Activated CD4-positive, alpha-beta T cell treated with anti-CD3 and anti-CD28 coated beads for 24 hours (primary cell): ENCODE measurements at regions not wholly inside any gene's neighbourhood (a gene's known extent, or its start where the extent isn't known, plus 50 kb on each side); places are given as distances from the start of the nearest gene placed in this dataset.

ENCODE experiments used
- DNase-seq, 2 donors: peaks; one replicate each; pipeline ENCODE4 v3.0.0-alpha.2; 2020; ENCODE audit warnings: low read depth in 2 of 2

DNA sequence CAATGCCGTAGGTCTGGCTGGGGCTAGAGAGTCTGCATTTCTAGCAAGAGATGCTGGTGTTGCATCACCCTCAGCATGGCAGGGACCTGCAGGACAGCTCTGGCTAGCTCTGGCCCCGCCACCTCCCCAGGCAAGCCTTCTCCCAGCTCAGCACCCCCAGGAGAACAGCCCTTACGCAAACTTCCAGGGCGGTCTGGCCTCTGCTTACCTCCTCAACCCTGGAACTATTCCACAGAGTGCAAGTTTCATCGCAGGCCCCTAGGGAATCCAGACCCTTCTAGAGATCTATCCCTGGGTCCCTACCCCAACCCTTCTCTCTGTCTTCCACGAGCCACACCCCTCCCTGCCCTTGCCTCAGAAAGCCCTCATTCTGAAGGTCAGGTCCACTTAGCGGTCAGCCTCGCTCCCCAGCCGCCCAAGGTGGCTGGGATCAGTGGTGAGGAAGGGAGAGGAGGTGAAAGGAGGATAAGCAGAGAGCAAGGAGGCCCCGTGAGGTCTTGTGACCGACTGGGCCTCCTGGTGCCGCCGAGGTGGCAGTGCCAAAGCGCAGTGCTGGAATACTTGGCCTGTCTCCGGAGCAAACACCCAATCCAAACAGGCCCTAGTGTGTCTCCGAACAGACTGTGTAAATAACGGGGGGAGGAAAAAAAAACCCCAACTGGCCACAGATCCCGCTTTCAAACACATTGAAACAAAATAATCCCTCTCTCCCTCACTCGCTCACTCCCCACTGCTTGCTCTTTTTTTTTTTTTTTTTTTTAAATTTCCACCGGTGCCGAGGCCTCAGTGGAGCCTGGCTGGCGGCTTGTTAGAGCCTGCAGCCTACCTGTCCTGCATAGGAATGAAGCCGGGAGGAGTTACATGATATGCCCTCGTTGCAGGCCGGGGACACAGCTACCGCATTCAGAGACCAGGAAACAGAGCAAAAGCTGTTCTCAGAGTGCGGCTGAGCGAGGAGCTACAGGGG lies 380.9 kb downstream of the SOX9 start:
- DNase-seq, result no peak

DNA sequence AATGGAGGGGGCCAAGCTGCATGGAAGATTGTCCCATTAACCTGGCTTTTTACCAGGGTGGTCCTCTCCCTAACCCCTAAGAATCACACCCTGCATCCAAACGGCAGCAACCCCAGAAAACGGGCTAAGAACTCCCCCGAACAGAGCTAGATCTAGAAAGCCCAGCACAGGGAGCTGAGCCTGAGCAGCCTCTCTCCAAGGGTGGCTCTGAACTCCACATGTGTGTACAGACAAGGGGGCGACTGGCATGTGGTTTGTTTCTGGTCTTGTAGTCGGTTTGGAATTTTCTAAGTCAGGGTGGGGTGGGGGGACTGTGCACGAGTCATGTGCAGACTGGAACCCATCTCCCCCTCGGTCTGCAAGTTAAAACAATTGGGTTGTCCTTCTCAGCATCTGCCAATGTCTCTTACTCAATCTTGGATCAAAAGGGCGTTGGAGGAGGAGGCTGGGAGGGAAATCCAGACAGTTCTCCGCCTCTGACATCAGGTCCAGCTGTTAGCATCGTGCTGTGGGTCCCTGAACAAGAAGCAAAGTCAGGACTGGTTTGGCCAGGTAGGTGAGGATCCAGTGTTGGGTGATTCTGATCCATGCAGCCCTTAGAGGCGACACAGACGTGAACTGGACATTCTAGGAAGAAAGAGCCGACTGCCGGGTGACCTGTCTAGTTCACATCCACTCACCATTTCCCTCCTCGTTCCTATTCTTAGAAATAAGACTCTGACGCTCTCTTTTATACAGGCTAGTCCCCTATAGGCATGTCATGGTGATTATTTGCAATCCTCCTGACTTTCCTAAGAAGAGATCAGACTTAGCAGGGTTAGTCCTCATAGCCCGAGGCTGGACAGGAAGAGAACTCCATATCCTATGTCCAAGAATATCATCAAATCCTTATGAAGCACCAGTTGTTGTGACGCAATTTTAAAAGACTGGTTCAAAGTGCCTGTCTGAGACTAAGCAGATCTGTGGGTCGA lies 381.8 kb downstream of the SOX9 start:
- DNase-seq, result no peak

DNA sequence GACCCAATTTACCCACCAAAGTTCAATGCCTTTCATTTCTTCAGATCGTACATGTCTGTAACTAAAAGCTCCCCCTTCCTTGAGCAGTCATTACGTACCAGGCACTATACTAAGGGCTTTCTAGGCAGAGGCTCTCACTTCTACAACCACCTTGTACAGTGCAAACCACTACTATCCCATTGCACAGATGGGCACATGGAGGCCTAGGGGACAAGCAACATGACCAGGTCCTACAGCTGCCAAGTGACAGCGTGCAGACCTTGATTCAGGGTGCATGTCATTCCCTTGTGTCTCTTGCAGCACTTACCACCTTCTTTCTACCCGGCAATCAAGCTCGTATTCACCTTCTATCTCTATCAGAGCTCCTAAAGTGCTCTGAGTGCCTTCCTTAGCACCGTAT lies 382.7 kb downstream of the SOX9 start:
- DNase-seq, result no peak

DNA sequence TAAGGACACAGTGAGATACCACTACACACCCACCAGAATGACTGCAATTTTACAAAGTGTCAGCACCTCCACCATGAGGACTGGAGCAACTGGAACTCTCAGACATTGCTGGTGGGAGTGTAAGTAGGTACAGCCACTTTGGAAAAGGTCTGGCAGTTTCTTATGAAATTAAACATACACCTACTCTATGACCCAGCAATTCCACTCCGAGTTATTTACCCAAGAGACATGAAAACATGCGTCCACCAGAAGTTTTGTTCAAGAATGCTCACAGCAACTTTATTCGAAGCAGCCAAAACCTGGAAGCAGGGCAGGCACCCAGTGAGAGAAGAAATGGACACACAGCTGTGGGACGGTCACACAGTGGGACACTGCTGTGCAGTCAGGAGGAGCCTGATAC lies 384.0 kb downstream of the SOX9 start:
- DNase-seq, result no peak

DNA sequence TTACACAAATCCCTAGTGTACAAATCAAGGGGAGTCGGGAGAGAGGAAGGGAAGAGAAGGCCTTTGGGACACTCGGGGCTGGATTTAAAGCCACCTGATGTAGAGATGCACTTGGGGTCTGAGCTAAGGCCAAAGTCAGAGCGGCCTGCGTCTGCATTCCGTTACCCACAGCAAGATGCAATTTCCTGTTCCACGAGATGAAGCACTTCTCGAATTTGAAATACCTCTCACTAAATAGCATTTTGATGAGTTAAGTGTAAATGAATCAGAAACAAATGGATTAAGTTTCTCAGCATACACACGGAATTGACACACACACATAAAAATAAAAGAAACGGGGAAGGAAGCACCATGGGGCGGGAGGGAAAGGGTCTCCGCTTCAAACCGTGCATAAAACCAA lies 386.0 kb downstream of the SOX9 start:
- no peak for DNase-seq

DNA sequence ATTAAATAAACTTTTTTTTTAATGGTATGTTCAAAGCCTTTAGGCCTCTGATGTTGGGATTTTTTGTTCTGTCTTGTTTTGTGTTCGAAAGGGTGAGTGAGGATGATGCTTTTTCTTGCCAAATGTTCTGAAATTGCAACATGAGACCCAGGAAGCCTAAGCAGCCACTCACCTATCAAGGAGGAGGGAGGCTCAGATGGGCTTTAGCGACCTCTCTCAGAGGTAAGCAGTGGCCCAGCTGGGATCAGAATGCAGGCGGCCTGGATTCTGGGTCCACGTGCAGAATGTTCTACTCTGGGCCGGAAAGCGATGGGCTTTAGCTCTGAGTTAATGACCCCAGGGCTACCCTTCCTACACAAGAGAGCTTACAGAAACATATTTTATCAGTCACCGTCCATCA lies 386.6 kb downstream of the SOX9 start:
- DNase-seq, result no peak

DNA sequence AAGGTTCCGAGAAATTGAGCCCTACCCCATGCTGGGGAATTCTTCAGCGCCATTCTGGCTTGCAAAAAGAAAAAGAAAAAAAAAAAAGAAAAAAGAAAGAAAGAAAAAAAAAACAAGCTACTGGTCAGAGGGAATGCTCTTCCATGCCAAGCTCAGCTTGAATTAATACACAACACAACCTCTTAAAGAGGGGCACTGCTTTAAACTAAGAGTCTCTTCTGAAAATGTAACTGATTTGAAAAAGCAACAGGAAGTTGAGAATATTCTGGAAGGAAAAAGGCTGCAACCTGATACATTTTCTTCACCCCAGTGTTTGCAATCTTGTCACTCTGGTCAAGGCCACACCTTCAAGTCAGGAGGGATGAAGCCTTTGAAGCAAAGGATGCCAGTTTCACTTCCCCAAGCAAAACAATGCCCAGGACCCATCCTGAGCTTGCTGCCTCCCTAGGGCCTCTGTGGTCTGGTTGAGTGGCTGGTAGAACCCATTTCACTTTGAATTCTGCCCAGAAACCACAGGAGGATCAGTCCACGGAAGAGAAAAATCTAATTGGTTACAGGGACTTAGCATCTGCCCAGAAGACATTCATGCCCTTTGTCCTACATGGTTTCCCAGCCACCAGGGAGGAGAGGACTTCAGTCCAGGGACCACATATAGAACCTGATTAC lies 389.7 kb downstream of the SOX9 start:
- DNase-seq, result no peak

DNA sequence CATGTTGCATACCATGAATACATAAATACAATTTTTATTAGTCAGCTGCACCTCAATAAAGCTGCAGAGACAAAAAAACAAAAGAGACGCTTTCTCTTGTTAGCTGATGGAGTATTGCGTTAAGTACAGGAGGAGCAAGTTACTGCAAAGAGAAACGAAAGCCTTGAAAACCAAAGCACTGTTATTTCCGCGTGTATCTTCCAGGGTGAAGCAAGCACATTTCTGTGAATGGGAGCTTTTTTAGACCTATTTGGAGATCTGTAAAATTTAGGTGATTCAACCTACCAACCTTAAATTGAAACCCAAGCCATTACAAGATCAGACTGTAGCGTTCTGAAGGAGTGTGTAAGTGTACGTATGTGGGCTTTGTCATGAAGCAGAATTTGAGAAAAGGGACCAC lies 390.4 kb downstream of the SOX9 start:
- no peak for DNase-seq

DNA sequence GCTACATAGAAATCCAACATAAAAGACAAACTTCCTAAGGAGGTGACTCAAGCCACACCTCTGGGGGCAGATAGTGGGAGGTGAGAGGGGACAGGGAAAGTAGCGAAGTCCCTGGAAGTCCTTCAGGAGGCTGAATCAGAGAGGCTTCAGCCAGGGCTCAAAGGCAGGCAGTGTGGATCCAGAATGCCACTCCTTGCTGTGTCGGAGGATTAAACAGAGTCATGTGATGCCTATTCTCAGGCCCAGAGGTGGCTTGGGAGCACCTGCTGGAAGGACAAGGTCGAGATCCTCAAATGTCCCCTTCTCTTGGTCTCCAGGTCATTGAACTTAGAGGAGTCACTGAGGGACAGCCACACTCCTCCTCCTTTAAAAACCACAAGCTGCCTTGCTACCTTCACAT lies 391.1 kb downstream of the SOX9 start:
- DNase-seq, result no peak

DNA sequence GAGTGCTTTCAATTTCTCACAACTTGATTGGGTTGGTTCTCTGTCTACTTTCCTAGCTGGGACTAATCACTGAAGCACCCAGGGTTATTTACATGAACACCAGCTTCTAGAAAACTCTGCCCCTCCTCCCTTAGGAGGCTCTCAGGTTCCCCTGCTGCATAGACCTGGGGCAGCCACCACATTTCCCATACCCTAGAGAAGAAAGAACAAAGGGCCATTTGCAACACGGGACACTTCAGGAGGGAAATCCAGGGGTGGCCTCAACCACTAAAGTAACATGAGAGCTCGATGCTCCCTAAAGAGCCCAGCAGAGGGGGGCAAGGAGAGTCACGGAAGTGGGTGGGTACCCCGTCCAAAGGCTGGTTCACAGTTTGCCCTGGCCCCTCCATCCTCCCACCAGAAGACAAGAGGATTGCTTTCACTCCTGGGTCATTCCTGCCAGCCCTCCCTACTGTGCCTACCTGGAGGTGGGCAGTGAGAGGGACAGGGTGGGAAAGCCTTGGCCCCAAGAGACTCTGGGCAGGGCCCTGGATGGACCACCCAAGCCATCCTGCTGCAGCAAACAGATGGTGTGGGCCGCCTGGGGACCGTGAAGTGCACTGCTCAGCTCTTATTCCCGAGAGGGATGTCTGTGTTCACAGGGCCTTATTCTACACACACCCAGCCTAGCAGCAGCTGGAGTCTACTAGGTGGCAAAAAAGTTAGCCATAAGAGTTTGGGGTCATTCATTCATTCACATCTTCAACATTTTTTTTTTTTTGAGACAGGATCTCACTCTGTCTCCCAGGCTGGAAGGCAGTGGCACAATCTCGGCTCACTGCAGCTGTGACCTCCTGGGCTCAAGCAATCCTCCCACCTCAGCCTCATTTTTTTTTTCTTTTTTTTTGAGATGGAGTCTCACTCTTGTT lies 392.1 kb downstream of the SOX9 start:
- no peak for DNase-seq

DNA sequence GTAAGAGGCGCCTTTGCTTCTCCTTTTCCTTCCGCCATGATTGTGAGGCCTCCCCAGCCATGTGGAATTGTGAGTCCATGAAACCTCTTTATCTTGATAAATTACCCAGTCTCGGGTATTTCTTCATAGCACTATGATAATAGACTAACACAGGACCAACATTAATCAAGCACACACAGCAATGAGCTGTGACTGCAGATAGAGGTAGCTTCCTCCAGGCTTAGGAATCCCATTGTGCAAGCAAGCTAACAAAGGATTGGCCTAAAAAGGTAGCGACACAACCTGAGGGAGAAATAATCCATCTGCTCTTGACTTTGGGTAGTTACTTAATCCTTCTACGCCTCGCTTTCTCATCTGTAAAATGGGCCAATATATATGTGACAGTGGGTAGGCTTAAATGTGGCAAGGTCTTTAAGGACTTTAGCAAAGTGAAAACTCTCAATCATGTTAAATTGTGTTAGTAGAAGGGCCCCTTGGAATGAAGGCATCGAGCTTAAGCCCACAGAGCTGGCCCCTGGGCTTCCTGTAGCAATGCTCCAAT lies 393.6 kb downstream of the SOX9 start:
- no peak for DNase-seq

DNA sequence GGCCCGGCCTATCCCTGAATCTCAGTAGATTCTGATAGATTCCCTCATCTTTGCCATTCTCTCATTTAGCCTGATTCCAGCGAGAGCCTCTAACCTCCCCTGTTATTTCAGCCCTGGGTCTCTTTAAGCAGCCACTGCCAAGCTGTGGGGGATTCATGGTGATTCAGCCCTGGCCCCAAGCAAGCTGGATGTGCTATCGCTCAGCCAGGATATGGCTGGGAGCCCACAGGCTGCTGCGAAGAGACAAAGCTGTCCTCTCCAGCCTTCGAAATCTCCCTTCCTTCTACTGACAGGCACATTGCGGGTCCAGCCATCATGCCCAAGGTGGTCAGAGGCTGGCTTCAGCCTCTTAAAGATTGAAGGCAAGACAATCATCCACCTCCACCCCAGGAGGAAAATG lies 394.1 kb downstream of the SOX9 start:
- no peak for DNase-seq

DNA sequence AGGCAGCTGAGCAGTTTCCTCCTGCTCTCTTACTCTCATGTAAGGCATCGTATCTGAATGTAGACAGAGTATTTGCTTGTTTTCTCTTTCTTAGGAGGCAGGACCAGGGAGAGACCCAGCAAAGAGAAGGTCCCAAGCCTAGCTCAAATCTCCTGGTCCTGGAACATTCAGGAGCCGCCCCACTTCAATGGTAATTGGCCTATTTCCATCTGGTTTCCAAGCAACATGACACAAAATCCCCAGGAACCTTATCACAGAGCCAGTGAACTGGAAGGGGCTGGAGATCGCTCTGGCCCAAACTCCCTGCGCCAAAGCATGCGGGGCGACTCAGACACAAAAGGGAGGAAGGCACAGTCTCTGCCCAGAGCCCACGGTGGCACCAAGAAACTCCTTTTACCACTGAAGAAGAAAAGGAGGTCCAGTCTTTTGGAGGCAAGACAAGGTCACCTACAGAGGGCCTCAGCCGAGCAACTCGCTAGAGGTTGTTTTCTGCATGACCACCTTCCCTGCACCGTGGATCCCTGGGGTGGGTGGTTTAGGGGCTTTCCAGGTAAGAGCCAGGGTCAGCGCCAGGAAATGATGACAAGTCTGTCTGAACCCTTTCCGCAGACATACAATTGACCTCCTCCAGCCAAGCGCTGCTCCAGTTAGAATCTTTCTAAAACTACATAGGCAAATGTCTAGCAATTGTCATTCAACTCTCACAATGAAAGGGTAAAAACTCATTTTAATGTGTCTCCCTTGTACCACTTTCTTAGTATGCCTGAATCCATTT lies 394.7 kb downstream of the SOX9 start:
- DNase-seq, result no peak

DNA sequence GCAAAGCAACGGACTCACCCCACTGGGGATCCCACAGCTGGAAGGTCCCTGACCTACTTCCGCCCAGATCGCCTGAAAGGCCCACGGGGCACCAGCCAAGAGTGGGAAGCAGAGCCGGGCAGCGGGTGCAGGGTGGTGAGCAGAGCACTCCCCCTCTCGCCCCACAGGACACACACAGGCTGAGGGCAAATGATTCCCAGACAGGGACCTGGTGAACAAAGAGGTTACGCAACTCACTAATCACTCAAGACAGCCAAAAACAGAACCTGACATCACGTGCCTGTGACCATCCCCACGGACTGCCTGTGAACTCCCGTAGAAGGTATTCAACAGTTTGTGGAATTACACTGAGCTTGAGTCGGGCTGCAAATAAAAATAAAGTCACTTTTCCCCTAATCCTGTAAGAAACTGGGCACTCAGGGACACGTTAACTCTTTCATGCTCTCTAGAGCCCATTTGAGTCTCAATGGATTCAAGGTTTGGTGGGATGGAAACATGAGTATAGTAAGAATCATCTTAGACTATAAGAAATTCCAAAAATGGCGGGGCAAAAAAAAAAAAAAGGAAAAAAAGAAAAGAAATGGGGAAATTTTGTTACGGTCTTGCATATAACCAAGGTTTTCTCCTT lies 396.1 kb downstream of the SOX9 start:
- DNase-seq, result no peak

DNA sequence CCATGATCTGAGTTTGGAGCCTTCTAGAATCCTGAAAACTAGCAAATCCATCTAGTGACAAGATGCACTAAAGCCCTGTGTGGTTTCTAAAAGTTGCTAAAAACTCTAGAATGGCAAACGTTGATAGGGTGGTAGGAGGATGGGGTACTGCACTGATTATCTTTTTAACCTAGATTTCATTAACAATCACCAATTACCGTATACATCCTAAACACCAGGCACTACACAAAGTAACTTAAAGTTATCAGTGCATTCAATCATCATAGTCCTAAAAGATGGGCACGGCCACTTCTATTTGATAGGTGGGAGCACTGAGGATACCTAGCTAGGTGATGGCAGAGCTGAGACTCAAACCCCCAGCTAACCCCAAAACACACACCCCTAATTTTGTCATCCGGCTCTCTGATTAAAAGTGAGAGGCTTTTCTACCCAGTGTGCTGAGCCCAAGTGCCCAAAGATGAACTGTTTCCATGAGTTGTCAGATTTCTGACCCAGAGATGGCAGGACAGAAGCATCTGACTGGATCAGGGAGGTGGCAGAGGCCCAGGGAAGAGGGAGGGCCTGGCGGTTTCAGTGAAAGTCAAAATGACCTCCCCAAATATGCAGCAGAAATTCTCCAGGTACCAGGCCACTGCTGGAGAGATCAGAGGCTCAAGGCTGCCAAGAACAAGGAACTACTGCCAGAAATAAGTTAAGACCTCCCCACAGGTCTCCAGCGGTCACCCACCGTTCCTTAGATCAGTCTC lies 396.8 kb downstream of the SOX9 start:
- no peak for DNase-seq

DNA sequence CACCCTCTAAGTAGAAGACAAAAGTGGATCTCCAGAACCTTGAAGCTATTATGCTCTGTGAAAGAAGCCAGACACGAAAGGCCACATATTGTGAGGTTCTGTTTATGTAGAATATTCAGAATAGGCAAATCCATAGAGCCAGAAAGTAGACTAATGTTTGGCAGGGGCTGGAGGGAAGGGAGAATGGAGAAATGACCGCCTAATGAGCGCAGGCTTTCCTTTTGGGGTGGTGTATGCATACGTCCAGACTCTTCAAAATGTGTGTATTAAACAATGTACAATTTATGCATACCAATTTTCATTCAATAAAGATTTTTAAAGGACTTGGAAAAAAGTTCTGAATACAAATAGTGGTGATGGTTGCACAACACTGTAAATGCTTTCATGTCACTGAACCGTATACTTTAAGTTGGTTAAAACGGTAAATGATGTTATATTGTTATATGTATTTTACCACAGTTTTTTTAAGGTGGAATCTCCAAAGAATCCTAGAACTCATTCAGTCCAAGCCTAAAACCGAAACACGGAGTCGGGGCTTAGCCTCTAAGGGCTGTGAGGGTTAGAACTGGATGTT lies 397.4 kb downstream of the SOX9 start:
- DNase-seq, result no peak

DNA sequence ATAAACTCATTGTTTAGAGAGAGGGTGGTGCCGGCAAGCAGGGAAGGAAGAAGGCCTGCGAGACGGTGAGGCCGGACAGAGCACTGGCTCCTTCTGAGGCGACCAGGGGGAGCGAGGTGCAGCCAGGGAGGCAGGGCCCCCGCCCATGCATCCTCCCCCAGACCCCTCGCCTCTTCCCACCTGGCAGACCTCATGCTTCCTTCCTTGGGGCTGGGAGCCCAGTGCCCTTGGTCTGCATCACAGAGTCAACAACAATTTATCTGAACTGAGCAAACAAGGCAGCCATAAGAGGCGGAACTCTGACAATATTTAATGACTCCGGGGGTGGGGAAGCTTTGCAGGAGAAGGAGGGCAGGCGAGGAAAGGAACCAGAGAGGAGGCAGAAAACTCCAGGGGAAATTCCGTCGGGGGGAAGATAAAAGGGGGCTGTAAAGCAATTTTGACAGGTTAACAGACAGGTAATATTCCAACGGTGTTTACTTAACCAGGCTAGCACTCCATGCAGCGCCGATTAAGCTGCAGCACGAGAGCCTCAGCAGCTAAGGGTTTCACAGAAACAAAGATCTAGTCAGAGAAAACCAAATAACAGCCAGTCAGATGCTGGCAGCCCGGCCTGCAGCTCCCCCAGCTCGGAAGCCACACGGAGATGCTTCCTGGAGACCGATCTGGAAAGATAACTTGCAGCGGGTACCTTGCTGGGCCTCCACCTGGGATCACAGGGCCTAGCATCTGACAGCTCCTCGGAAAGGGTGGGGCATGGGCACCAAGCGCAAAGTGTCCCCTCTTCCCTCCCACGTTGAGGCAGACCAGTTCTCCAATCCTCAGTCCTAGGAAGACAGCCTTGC lies 398.2 kb downstream of the SOX9 start:
- no peak for DNase-seq

DNA sequence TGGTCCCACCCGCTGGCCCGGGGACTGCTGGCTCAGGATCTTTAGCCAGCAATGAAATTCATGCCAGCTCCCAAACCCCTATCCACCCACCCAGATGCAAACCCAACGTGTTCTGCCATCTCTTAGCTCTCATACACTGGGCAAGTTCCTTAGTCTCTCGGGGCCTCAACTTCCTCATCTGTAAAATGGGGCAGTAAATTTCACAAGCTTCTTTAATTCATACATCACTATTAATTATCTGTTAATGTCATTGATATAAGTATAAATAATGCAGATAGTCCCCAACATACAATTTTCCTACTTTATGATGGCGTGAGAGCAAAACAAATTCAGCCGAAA lies 398.7 kb downstream of the SOX9 start:
- no peak for DNase-seq
